Ovary (tissue), 3 donors: ENCODE measurements at regions not wholly inside any gene's neighbourhood (a gene's known extent, or its start where the extent isn't known, plus 50 kb on each side); places are given as distances from the start of the nearest gene placed in this dataset.

Experiments used
- EP300 ChIP-seq: sonication (generic); formaldehyde crosslinking; IDR thresholded peaks from one replicate; pipeline ENCODE4 v1.6.1; 2017; ENCODE audit warnings: antibody characterized with exemption
- POLR2A ChIP-seq: fragments of 450-650 bp; IDR thresholded peaks from one replicate; pipeline ENCODE4 v1.6.1; 2017; ENCODE audit warnings: antibody characterized with exemption, mild to moderate bottlenecking, moderate library complexity
- TF ChIP-seq, protein P1 (sequence below), 3 donors: fragments of 450-650 bp in 2 of 3; fragments of 200-600 bp in 1 of 3; IDR thresholded peaks; one replicate each; pipeline versions ENCODE4 v1.5.1 to v1.8.0; 2016 to 2022; ENCODE audit warnings: antibody characterized with exemption in 3 of 3, mild to moderate bottlenecking in 1 of 3
- donor health status: DM: no; HTN: no; CAD: no.

GRCh38 chr12:68477906-68478305 is 132.8 kb upstream of the RAP1B start:
- TF ChIP-seq, protein P1, sequence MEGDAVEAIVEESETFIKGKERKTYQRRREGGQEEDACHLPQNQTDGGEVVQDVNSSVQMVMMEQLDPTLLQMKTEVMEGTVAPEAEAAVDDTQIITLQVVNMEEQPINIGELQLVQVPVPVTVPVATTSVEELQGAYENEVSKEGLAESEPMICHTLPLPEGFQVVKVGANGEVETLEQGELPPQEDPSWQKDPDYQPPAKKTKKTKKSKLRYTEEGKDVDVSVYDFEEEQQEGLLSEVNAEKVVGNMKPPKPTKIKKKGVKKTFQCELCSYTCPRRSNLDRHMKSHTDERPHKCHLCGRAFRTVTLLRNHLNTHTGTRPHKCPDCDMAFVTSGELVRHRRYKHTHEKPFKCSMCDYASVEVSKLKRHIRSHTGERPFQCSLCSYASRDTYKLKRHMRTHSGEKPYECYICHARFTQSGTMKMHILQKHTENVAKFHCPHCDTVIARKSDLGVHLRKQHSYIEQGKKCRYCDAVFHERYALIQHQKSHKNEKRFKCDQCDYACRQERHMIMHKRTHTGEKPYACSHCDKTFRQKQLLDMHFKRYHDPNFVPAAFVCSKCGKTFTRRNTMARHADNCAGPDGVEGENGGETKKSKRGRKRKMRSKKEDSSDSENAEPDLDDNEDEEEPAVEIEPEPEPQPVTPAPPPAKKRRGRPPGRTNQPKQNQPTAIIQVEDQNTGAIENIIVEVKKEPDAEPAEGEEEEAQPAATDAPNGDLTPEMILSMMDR (IDR thresholded peaks at IDR 0.05), result no peak
- TF ChIP-seq POLR2A (no peak), EP300 (no peak)
